A673 (cell line): ENCODE measurements at regions not wholly inside any gene's neighbourhood (a gene's known extent, or its start where the extent isn't known, plus 50 kb on each side); places are given as distances from the start of the nearest gene placed in this dataset.

Experiments used
- EZH2 ChIP-seq: fragments of 200-600 bp; sonication (generic); IDR thresholded peaks from 2 replicates; pipeline ENCODE4 v1.6.1; 2017; ENCODE audit warnings: borderline replicate concordance, low read depth, mild to moderate bottlenecking, mixed read lengths, antibody characterized with exemption, low read length; ENCODE audit not compliant: poor library complexity, severe bottlenecking
- TF ChIP-seq, protein P1 (sequence below): fragments of 300-800, 200-600 bp; sonication (generic); conservative IDR thresholded peaks from 2 replicates; pipeline ENCODE4 v1.5.1; 2017; ENCODE audit warnings: low read depth, mild to moderate bottlenecking, antibody characterized with exemption, low read length, moderate library complexity, mixed read lengths

DNA sequence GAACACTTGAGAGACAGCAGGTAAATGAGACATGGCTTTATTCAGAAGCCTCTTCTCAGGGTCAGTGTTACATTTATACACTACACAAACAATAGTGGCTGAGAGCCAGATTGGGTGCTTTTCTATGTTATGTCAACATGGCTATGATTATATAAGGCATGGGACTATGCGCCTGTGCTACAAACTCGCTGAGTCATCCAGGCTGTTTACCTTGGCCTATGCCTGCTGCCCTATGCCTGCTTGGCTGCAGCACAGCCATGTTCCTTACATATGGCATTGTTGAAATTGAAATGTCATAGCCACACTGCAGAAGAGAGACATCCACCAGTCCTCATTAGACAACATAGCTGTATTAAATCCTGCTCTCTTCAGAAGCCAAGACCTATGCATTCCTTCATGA lies 236.3 kb upstream of the NWD2 start:
- TF ChIP-seq, protein P1, sequence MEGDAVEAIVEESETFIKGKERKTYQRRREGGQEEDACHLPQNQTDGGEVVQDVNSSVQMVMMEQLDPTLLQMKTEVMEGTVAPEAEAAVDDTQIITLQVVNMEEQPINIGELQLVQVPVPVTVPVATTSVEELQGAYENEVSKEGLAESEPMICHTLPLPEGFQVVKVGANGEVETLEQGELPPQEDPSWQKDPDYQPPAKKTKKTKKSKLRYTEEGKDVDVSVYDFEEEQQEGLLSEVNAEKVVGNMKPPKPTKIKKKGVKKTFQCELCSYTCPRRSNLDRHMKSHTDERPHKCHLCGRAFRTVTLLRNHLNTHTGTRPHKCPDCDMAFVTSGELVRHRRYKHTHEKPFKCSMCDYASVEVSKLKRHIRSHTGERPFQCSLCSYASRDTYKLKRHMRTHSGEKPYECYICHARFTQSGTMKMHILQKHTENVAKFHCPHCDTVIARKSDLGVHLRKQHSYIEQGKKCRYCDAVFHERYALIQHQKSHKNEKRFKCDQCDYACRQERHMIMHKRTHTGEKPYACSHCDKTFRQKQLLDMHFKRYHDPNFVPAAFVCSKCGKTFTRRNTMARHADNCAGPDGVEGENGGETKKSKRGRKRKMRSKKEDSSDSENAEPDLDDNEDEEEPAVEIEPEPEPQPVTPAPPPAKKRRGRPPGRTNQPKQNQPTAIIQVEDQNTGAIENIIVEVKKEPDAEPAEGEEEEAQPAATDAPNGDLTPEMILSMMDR, result no peak
- TF ChIP-seq EZH2, result no peak
